ENCODE measurements at regions not wholly inside any gene's neighbourhood (a gene's known extent, or its start where the extent isn't known, plus 50 kb on each side); places are given as distances from the start of the nearest gene placed in this dataset.

- no peak overlapping the region for H3K4me3 ChIP-seq (replicated peaks; ENCODE audit: low read depth, low read length)
- no peak for TF ChIP-seq CTCF (IDR thresholded peaks at IDR 0.05; ENCODE audit: low read depth, low read length, missing control alignments)
- peak; percentile 36 for DNase-seq (ENCODE audit: extremely low read depth, low read depth)
Measured at GRCh38 chr13:44703371-44703770, 127.2 kb upstream of the TSC22D1 start.

DNA sequence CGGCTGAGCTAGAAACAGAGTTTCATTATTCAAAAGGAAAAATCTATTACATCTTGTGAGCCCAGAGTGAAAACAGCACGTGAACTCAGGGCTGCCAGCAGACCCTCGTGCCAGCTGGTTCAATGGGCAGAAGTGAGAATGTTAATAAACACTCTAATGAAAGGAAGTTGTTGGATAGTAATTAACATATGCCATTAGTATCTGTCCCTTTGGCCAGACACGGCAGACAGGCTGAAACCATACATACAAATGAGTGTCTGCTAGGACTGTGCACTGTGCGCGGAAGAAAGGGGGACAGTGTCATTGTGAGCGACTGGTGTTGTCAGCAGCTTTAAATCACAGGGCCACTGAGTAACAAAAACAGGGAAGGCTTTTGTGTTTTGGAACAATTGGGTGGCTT is 121.9 kb upstream of the TSC22D1 start:
- H3K4me3 ChIP-seq (replicated peaks; ENCODE audit: low read depth, low read length) = no peak overlapping the region
- TF ChIP-seq CTCF (IDR thresholded peaks at IDR 0.05; ENCODE audit: low read depth, low read length, missing control alignments) = no peak
- no peak for DNase-seq (ENCODE audit: extremely low read depth, low read depth)

DNA sequence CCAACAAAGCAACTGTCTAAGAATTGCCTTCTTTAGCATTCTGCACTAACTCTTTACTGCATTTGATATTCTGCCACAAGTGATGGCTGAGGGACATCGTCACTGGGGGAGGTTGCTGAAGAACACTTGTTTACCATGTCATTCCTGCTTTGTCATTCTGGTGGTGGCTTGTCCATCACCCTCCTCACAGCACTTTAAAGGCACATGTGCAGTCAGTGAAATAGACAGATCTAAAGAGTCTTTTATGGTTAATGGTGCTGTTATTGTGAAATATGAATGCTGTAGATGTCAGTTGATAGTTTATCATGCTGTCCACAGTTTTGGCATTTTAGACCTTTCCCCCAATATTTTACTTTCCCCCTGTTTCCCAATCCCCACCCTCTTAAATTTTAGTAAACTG is 120.9 kb upstream of the TSC22D1 start:
- no peak overlapping the region for H3K4me3 ChIP-seq (replicated peaks; ENCODE audit: low read depth, low read length)
- no peak for DNase-seq (ENCODE audit: extremely low read depth, low read depth)
- TF ChIP-seq CTCF (IDR thresholded peaks at IDR 0.05; ENCODE audit: low read depth, low read length, missing control alignments) = no peak

DNA sequence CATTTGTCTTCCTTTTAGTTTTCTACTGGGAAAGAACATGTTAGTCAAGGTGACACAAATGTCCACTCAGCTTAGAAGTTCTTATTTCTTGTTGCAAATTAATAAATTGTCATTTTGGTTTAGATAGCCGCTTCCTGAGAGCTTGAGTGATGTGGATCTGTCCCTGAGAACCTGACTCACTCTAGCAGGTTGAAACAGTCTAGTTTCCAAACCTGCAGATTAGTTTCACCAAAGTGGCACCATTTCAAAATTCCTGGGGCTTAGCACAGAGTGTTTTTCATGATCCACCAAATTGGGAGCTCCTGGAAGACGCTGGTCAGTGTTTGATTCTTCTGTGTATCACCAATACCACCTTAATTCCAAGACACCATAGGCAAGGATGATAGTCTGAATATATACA is 119.4 kb upstream of the TSC22D1 start:
- no peak overlapping the region for H3K4me3 ChIP-seq (replicated peaks; ENCODE audit: low read depth, low read length)
- no peak for TF ChIP-seq CTCF (IDR thresholded peaks at IDR 0.05; ENCODE audit: low read depth, low read length, missing control alignments)
- no peak for DNase-seq (ENCODE audit: extremely low read depth, low read depth)

- H3K4me3 ChIP-seq (replicated peaks; ENCODE audit: low read depth, low read length) = no peak overlapping the region
- no peak for TF ChIP-seq CTCF (IDR thresholded peaks at IDR 0.05; ENCODE audit: low read depth, low read length, missing control alignments)
- no peak for DNase-seq (ENCODE audit: extremely low read depth, low read depth)
Measured at GRCh38 chr13:44694842-44695241, 118.7 kb upstream of the TSC22D1 start.

GRCh38 chr13:44694291-44694690 is 118.2 kb upstream of the TSC22D1 start:
- no peak for DNase-seq (ENCODE audit: extremely low read depth, low read depth)
- no peak for TF ChIP-seq CTCF (IDR thresholded peaks at IDR 0.05; ENCODE audit: low read depth, low read length, missing control alignments)
- H3K4me3 ChIP-seq (replicated peaks; ENCODE audit: low read depth, low read length) = no peak overlapping the region

GRCh38 chr13:44693156-44693764 is 117.1 kb upstream of the TSC22D1 start:
- DNase-seq (ENCODE audit: extremely low read depth, low read depth) = no peak
- no peak overlapping the region for H3K4me3 ChIP-seq (replicated peaks; ENCODE audit: low read depth, low read length)
- TF ChIP-seq CTCF (IDR thresholded peaks at IDR 0.05; ENCODE audit: low read depth, low read length, missing control alignments) = no peak
